ENCODE measurements at regions not wholly inside any gene's neighbourhood (a gene's known extent, or its start where the extent isn't known, plus 50 kb on each side); places are given as distances from the start of the nearest gene placed in this dataset.

DNA sequence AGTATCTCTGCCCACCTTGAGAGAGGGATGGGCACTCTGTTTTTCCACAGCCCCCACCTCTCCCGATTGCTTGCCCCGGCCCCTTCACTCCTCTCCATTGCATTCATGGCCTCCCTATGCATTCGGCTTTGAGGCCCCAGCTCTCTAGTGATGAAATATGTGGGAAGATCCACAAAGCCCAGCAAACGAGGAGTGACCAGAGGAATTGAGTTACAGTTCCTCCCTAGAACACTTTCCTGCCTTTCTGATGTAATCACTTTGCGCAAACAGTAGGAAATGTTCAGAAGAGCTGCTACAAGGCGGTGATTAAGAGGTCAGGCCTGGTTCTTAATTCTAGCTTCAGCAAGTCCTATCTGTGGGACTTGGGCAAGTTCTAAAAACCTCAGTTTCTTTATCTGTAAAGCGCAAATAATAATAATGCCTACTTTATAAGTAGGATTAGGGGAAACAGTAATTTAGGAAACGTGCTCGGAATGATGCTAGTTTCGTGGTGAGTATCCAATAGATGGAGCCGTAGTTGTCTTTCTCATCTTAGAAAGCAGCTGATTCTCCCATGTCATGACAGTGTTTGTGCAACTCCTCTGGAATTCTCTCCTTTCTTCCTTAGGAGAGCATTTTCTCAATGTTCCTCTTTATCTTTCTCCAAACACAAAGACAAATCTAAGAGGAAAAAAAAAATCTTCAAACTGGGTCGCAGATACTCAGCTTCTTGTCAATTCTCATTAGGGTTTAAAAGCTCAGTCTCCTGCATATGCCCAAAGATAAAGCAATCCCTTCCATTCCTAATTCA is 99.5 kb upstream of the MSX2 start:
- TF ChIP-seq, protein P1, sequence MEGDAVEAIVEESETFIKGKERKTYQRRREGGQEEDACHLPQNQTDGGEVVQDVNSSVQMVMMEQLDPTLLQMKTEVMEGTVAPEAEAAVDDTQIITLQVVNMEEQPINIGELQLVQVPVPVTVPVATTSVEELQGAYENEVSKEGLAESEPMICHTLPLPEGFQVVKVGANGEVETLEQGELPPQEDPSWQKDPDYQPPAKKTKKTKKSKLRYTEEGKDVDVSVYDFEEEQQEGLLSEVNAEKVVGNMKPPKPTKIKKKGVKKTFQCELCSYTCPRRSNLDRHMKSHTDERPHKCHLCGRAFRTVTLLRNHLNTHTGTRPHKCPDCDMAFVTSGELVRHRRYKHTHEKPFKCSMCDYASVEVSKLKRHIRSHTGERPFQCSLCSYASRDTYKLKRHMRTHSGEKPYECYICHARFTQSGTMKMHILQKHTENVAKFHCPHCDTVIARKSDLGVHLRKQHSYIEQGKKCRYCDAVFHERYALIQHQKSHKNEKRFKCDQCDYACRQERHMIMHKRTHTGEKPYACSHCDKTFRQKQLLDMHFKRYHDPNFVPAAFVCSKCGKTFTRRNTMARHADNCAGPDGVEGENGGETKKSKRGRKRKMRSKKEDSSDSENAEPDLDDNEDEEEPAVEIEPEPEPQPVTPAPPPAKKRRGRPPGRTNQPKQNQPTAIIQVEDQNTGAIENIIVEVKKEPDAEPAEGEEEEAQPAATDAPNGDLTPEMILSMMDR (IDR thresholded peaks at IDR 0.05; ENCODE audit: insufficient read depth, low read depth, low read length): no peak
- DNase-seq (ENCODE audit: low read depth): peak; percentile 96
- no peak overlapping the region for H3K4me3 ChIP-seq (ENCODE audit: low read depth, low read length)

DNA sequence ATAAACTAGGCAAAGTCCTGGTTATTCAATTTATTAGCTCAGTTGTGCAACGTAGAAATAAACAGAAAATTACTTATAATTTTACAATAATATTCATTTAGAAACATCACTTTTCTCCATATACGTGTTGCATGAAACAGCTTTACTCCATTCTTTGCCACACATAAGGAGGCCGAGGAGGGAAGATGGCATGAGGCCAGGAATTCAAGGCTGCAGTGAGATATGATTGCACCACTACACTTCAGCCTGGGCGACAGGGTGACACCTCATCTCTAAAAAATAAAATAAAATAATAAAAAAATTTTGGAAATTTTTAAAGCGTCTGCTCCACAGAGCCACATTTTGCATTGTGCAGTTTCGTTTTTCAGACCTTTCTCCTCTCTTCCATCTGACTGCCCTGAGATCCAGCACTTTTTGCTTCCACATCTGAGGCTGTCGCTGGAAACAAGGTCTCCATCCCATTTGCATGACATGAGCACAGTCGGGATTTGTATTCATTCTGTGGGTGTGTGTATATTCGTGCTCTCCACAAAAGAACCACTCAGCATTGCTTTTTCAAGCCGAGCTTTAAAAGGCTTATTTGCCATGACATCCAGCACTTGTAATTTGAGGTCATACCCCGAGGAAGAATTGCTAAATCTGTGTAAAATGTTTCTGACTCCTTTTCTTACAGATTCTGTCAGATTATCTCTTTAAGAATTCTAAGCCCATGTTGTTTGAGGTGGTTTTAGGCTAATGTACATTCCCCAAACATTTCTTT is 98.6 kb upstream of the MSX2 start:
- H3K4me3 ChIP-seq (ENCODE audit: low read depth, low read length): no peak overlapping the region
- DNase-seq (ENCODE audit: low read depth): peak; percentile 61
- TF ChIP-seq, protein P1 (IDR thresholded peaks at IDR 0.05; ENCODE audit: insufficient read depth, low read depth, low read length): no peak

DNA sequence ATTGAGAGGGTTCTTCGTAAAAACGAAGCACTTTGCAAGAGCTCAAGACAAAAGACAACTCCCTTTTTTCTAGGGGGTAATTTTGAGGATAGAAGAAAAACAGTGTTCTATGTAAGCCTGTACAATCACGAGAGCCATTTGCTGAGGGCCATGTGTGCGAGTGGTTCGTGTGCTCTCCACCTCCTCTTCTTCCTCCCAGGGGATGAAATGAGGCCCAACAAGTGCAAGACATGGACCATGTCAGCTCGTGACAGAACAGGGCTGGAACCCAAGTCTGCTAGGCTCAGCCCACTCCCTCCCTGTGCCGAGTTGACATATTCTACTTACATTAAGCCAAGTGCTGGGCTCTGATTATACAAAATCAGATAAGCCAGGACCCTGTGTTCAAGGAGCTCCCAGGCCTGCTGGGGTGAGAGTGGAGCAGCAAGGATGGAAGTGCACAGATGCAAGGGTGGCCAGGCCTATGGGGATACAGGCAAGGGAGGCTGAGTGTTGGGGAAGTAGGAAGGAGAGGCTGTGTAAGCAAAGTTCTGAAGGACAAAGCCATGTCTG is 97.9 kb upstream of the MSX2 start:
- TF ChIP-seq, protein P1 (IDR thresholded peaks at IDR 0.05; ENCODE audit: insufficient read depth, low read depth, low read length): no peak
- DNase-seq (ENCODE audit: low read depth): no peak
- H3K4me3 ChIP-seq (ENCODE audit: low read depth, low read length): no peak overlapping the region

DNA sequence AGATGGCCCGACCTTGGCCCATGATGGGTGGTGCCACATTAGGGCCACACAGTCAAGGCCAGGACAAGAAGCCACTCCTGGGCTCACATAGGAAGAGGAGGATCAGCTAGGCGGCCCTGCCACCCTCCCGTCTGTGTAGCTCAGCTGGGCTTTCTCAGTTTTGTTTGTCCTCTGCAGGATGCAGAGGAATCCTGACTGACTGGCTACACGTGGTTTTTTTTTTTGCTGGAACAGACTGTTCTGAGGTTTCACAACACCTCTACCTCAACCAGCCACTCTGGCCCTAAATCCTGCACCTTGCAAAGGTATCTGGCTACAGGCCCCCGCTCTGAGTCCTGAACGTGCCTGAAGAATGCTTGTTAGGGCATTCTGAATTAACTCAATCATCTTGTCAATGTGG is 88.3 kb upstream of the MSX2 start:
- TF ChIP-seq, protein P1 (IDR thresholded peaks at IDR 0.05; ENCODE audit: insufficient read depth, low read depth, low read length): no peak
- no peak overlapping the region for H3K4me3 ChIP-seq (ENCODE audit: low read depth, low read length)
- no peak for DNase-seq (ENCODE audit: low read depth)

DNA sequence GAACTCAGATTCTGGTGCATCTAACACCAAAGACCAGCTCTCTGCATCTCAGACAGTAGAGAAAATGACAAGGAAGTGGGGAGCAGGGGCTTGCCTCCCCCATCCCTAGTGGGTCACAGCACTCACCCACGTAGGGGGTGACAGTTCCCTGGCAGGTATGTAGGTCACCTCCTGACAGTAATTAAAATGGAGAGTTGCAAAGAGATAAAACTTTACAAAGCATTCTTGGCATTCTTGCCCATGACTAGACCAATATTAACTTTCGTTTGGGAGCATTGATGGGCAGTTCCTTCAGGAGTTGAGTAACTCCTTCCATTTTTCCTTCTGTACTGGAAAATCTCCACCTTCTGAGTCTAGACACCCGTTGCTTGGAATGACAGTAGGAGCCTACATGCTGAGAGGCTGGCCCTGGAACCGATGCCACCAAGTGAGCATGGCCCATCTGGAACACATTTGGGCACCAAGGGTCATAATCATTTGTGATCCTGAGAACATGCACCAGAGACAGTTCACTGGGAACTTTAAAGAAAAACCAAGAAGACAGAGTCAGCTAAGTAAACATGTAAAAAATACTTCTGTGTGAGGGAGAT is 81.5 kb upstream of the MSX2 start:
- TF ChIP-seq, protein P1 (IDR thresholded peaks at IDR 0.05; ENCODE audit: insufficient read depth, low read depth, low read length): no peak
- no peak overlapping the region for H3K4me3 ChIP-seq (ENCODE audit: low read depth, low read length)
- DNase-seq (ENCODE audit: low read depth): no peak

DNA sequence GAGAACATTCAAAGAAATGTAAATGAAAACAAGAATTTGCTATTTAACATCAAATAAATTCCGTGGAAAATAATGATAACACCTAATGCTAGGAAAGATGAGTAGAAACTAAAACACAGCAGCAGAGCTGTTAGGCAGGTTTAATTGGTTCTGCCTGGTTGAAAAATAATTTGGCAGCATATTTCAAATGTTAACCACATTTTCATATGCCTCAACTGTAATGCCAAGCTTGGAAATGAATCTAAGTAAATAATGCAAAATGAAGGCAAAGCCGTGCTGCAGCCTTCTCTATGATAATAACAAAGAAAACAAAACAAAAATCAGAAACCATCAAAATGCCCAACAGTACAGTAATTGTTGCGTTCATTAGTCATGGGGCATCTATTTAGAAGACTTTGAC is 79.9 kb upstream of the MSX2 start:
- no peak for DNase-seq (ENCODE audit: low read depth)
- no peak overlapping the region for H3K4me3 ChIP-seq (ENCODE audit: low read depth, low read length)
- TF ChIP-seq, protein P1 (IDR thresholded peaks at IDR 0.05; ENCODE audit: insufficient read depth, low read depth, low read length): no peak
